ENCODE measurements at regions not wholly inside any gene's neighbourhood (a gene's known extent, or its start where the extent isn't known, plus 50 kb on each side); places are given as distances from the start of the nearest gene placed in this dataset.

DNA sequence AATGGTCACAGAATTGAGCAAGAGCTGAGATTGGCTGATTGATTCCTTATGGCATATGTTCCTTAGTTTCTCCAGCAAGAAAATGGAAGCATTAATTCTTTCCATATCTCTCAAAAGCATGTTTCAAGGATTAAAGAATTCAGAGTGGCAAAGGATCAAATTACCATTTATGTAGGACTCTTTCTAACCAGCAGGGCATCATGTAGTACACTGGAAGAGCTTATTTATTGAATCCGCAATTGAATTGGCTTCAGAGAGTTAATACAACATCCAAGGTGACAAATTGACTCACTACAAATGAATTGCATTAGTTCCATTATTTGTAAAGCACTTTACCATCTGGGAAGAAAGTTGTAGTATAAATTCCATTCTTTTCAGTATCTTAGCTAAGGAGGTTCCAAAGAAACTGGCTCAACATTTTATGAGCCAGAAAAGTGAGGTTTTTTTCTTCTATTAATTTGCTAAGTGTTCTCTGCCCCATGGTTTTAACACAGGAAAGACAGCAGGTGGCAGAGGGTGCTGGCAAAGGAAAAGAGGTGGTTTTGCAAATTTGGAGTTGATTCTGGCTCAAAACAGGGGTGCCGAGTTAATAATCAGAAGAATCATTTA lies 409.9 kb downstream of the MTX2 start:
- TF ChIP-seq, protein P1, sequence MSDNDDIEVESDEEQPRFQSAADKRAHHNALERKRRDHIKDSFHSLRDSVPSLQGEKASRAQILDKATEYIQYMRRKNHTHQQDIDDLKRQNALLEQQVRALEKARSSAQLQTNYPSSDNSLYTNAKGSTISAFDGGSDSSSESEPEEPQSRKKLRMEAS (IDR thresholded peaks at IDR 0.05), result no peak
- TF ChIP-seq, protein P2, sequence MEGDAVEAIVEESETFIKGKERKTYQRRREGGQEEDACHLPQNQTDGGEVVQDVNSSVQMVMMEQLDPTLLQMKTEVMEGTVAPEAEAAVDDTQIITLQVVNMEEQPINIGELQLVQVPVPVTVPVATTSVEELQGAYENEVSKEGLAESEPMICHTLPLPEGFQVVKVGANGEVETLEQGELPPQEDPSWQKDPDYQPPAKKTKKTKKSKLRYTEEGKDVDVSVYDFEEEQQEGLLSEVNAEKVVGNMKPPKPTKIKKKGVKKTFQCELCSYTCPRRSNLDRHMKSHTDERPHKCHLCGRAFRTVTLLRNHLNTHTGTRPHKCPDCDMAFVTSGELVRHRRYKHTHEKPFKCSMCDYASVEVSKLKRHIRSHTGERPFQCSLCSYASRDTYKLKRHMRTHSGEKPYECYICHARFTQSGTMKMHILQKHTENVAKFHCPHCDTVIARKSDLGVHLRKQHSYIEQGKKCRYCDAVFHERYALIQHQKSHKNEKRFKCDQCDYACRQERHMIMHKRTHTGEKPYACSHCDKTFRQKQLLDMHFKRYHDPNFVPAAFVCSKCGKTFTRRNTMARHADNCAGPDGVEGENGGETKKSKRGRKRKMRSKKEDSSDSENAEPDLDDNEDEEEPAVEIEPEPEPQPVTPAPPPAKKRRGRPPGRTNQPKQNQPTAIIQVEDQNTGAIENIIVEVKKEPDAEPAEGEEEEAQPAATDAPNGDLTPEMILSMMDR (IDR thresholded peaks at IDR 0.05), result no peak
- no peak for TF ChIP-seq BHLHE40 (IDR thresholded peaks at IDR 0.05; ENCODE audit: low read depth, low read length)
- no peak for TF ChIP-seq ZFP36 (IDR thresholded peaks at IDR 0.05; ENCODE audit: borderline replicate concordance, partially characterized antibody)
- no peak for TF ChIP-seq NFE2L2 (conservative IDR thresholded peaks at IDR 0.05; ENCODE audit: low read length)
- TF ChIP-seq KDM5A (IDR thresholded peaks at IDR 0.05), result no peak

Data from A549 (cell line).